ENCODE measurements at regions not wholly inside any gene's neighbourhood (a gene's known extent, or its start where the extent isn't known, plus 50 kb on each side); places are given as distances from the start of the nearest gene placed in this dataset.
"Not testable (repeated sequence)": the region's sequence is repeated elsewhere in the genome, so short reads cannot be mapped to it uniquely, and the experiment has no call there.

GRCh38 chr20:52003415-52003814 lies 188.2 kb downstream of the ZFP64 start:
- TF ChIP-seq TSHZ2 (CRISPR knock-in tag; IDR thresholded peaks at IDR 0.05) (no peak), TCF4 (CRISPR knock-in tag; IDR thresholded peaks at IDR 0.05; ENCODE audit: borderline replicate concordance) (no peak), RARB (CRISPR knock-in tag; IDR thresholded peaks at IDR 0.05) (no peak), ZNF8 (CRISPR knock-in tag; IDR thresholded peaks at IDR 0.05) (no peak), ZNF70 (CRISPR knock-in tag; IDR thresholded peaks at IDR 0.05) (no peak), ZNF565 (CRISPR knock-in tag; conservative IDR thresholded peaks at IDR 0.05; ENCODE audit: low read depth) (no peak), POU6F1 (CRISPR knock-in tag; IDR thresholded peaks at IDR 0.05; ENCODE audit: borderline replicate concordance, low read depth) (no peak), ZC3H10 (CRISPR knock-in tag; IDR thresholded peaks at IDR 0.05) (no peak), ISL1 (CRISPR knock-in tag; IDR thresholded peaks at IDR 0.05) (no peak), BACH2 (CRISPR knock-in tag; IDR thresholded peaks at IDR 0.05; ENCODE audit: borderline replicate concordance) (no peak), ZFP30 (CRISPR knock-in tag; IDR thresholded peaks at IDR 0.05) (no peak), SNAI2 (CRISPR knock-in tag; IDR thresholded peaks at IDR 0.05) (no peak)
- no peak for ATAC-seq

GRCh38 chr20:52001999-52002666 lies 189.4 kb downstream of the ZFP64 start:
- ATAC-seq: no peak
- no peak for TF ChIP-seq TCF4 (CRISPR knock-in tag; IDR thresholded peaks at IDR 0.05; ENCODE audit: borderline replicate concordance)
- TF ChIP-seq ZFP30 (CRISPR knock-in tag; IDR thresholded peaks at IDR 0.05): no peak
- TF ChIP-seq ARNTL (CRISPR knock-in tag; IDR thresholded peaks at IDR 0.05; ENCODE audit: borderline replicate concordance, low read depth): no peak
- no peak for TF ChIP-seq SNAI2 (CRISPR knock-in tag; IDR thresholded peaks at IDR 0.05)
- TF ChIP-seq CSRNP3 (CRISPR knock-in tag; IDR thresholded peaks at IDR 0.05): no peak
- TF ChIP-seq TSHZ2 (CRISPR knock-in tag; IDR thresholded peaks at IDR 0.05): no peak
- no peak for TF ChIP-seq GLIS3 (CRISPR knock-in tag; IDR thresholded peaks at IDR 0.05)
- TF ChIP-seq ESRRG (CRISPR knock-in tag; IDR thresholded peaks at IDR 0.05): no peak
- no peak for TF ChIP-seq ZC3H10 (CRISPR knock-in tag; IDR thresholded peaks at IDR 0.05)
- TF ChIP-seq ZNF8 (CRISPR knock-in tag; IDR thresholded peaks at IDR 0.05): no peak
- TF ChIP-seq ZFP3 (CRISPR knock-in tag; IDR thresholded peaks at IDR 0.05): no peak
- no peak for TF ChIP-seq POU6F1 (CRISPR knock-in tag; IDR thresholded peaks at IDR 0.05; ENCODE audit: borderline replicate concordance, low read depth)
- no peak for TF ChIP-seq ZNF565 (CRISPR knock-in tag; conservative IDR thresholded peaks at IDR 0.05; ENCODE audit: low read depth)
- no peak for TF ChIP-seq TOX (CRISPR knock-in tag; IDR thresholded peaks at IDR 0.05; ENCODE audit: borderline replicate concordance)
- no peak for TF ChIP-seq ISL1 (CRISPR knock-in tag; IDR thresholded peaks at IDR 0.05)
- no peak for TF ChIP-seq CREB5 (CRISPR knock-in tag; IDR thresholded peaks at IDR 0.05; ENCODE audit: low read depth)
- TF ChIP-seq BACH2 (CRISPR knock-in tag; IDR thresholded peaks at IDR 0.05; ENCODE audit: borderline replicate concordance): no peak

- not testable (repeated sequence) for ATAC-seq
These were observed 194.2 kb downstream of the ZFP64 start for GRCh38 chr20:51997281-51997936.

All from SK-N-SH treated with all-trans-retinoic acid at 6 μM for 48 hours (cell line).